Testis (tissue), 2 donors: ENCODE measurements at regions not wholly inside any gene's neighbourhood (a gene's known extent, or its start where the extent isn't known, plus 50 kb on each side); places are given as distances from the start of the nearest gene placed in this dataset.

ENCODE experiments used
- DNase-seq: peaks from one replicate; pipeline ENCODE4 v3.0.0-alpha.2; 2019
- H3K27ac ChIP-seq, 2 donors: fragments of 200-600 bp; sonication (generic); one replicate each; pipeline ENCODE4 v1.5.1; 2019
- H3K27me3 ChIP-seq: fragments of 200-600 bp; sonication (generic); one replicate; pipeline ENCODE4 v1.5.1; 2019
- H3K36me3 ChIP-seq: fragments of 200-600 bp; sonication (generic); one replicate; pipeline ENCODE4 v1.5.1; 2017; ENCODE audit warnings: low read depth; ENCODE audit errors: missing control alignments
- H3K4me1 ChIP-seq: fragments of 200-600 bp; sonication (generic); one replicate; pipeline ENCODE4 v1.5.1; 2019
- H3K4me3 ChIP-seq, 2 donors: fragments of 200-600 bp; sonication (generic); one replicate each; pipeline ENCODE4 v1.5.1; 2017 to 2019
- H3K9me3 ChIP-seq: fragments of 200-600 bp; sonication (generic); one replicate; pipeline ENCODE4 v1.5.1; 2017
- POLR2A ChIP-seq: fragments of 450-650 bp; IDR thresholded peaks from one replicate; pipeline ENCODE4 v1.6.1; 2017; ENCODE audit warnings: antibody characterized with exemption, mild to moderate bottlenecking, moderate library complexity
- WGBS, 2 donors: methylation state at CpG; one replicate each; pipeline ENCODE4 v1.1.5; 2018; 5-methylcytosine and 5-hydroxymethylcytosine counted together
- intact Hi-C: fragments of 100-400 bp; cut with DNase I; formaldehyde crosslinking; loops from one replicate; pipeline ENCODE4 v1.15.1; 2023; ENCODE audit warnings: low total_unique reads
- TF ChIP-seq, protein P1 (sequence below), 3 experiments: fragments of 450-650 bp in 2 of 3; fragments of 200-600 bp in 1 of 3; sonication (generic) in 1 of 3; IDR thresholded peaks; one replicate each; pipeline ENCODE4 v1.5.1; 2016 to 2019; ENCODE audit warnings: antibody characterized with exemption in 3 of 3, mild to moderate bottlenecking in 2 of 3, moderate library complexity in 1 of 3

DNA sequence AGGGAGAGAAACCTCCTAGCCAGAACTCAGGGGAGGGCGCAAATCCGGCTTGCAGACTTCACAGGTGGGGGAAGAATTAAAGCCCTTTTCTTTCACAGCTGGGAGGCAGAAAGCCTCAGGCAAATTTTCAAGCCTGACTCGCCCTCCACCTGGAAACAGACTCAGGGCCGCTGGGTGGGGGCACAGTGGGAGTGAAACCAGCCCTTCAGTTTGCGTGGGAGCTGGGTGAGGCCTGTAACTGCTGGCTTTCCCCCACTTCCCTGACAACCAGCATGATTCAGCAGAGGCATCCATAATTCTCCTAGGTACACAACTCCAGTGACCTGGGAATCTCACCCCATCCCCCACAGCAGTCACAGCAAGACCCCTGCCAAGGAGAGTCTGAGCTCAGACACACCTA is 206.9 kb upstream of the INTU start:
- intact Hi-C loops = no loop called here
- Histone ChIP-seq H3K4me3 (no peak overlapping the region), H3K4me1 (no peaks in the 10 kb centered on the region), H3K27ac (no peak overlapping the region), H3K36me3 (no peaks in the 10 kb centered on the region), H3K9me3 (no peaks in the 10 kb centered on the region), H3K27me3 (no peaks in the 10 kb centered on the region)
- TF ChIP-seq, protein P1, sequence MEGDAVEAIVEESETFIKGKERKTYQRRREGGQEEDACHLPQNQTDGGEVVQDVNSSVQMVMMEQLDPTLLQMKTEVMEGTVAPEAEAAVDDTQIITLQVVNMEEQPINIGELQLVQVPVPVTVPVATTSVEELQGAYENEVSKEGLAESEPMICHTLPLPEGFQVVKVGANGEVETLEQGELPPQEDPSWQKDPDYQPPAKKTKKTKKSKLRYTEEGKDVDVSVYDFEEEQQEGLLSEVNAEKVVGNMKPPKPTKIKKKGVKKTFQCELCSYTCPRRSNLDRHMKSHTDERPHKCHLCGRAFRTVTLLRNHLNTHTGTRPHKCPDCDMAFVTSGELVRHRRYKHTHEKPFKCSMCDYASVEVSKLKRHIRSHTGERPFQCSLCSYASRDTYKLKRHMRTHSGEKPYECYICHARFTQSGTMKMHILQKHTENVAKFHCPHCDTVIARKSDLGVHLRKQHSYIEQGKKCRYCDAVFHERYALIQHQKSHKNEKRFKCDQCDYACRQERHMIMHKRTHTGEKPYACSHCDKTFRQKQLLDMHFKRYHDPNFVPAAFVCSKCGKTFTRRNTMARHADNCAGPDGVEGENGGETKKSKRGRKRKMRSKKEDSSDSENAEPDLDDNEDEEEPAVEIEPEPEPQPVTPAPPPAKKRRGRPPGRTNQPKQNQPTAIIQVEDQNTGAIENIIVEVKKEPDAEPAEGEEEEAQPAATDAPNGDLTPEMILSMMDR (IDR thresholded peaks at IDR 0.05) = no peak
- no peak for TF ChIP-seq POLR2A
- WGBS, 2 donors = 82 to 84% methylated on average over 4 to 5 of the region's 5 CpGs
- no peak for DNase-seq

DNA sequence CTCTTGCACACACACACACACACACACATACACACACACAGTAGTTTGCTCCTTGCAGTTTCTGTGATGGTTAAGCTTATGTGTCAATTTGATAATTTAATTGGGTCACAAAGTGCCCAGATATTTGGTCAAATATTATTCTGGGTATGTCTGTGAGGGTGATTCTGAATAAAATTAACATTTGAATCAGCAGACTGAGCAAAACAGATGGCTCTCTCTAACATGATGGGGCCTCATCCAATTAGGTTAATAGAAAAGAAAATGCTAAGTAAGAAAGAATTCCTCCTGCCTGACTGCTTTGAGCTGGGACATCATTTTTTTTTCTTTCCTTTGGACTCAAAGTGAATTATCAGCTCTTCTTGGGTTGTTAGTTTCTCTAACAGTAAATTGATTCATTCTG is 191.2 kb upstream of the INTU start:
- no peak for DNase-seq
- H3K36me3 ChIP-seq = no peaks in the 10 kb centered on the region
- no peaks in the 10 kb centered on the region for H3K9me3 ChIP-seq
- no peaks in the 10 kb centered on the region for H3K27me3 ChIP-seq
- H3K4me1 ChIP-seq = peaks cover 5% of the 10 kb centered on the region
- TF ChIP-seq, protein P1 (IDR thresholded peaks at IDR 0.05) = no peak
- TF ChIP-seq POLR2A = no peak
- H3K27ac ChIP-seq = no peak overlapping the region
- no peak overlapping the region for H3K4me3 ChIP-seq
- intact Hi-C loops = no loop called here

DNA sequence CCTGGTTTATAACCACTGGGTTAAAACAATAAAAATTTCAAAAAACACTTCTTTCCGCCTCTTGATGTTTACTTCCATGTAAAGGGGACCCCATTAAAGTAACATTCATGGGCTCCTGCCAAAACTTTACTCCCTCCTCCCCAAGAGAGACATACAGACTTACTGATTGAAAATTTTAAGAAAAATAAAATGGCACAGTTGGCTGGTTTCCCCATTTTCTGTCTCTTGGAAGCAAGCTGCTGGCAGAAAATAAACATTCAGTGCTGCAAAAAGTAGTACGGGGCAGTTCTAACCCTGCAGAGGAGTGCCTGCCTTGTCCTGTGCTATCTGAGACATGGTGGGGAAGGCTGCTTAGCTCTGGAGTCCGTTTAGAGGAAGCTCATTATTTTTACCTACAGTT is 187.3 kb upstream of the INTU start:
- H3K4me1 ChIP-seq = peaks cover 5% of the 10 kb centered on the region
- intact Hi-C loops = no loop called here
- no peaks in the 10 kb centered on the region for H3K27me3 ChIP-seq
- no peak overlapping the region for H3K4me3 ChIP-seq
- 59 to 75% methylated on average over 3 of the region's 3 CpGs for WGBS, 2 donors
- no peak for TF ChIP-seq POLR2A
- TF ChIP-seq, protein P1 (IDR thresholded peaks at IDR 0.05) = no peak
- no peak overlapping the region for H3K27ac ChIP-seq
- no peak for DNase-seq
- H3K9me3 ChIP-seq = no peaks in the 10 kb centered on the region
- no peaks in the 10 kb centered on the region for H3K36me3 ChIP-seq

DNA sequence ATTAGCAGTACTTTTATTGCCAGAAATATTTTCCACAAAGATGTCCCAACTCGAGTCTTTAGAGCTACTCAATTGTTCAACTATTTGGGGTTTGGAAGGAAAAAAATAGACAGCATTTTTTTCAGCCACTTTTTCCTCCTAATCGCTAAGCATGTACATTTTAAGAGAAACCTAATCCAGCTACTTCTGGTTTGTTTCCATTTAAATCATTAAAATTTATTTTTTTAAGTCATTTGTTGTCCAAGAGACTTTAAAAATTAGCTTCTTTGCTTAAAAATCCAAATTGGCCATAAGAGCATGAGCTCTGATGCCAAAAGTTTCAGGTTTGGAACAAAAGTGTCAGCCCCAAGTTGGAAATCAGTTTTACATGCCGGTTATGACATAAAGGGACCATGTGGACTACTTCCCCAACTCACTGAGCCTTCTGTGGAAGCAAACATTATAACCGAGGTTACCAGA is 186.3 kb upstream of the INTU start:
- intact Hi-C loops = no loop called here
- DNase-seq = no peak

DNA sequence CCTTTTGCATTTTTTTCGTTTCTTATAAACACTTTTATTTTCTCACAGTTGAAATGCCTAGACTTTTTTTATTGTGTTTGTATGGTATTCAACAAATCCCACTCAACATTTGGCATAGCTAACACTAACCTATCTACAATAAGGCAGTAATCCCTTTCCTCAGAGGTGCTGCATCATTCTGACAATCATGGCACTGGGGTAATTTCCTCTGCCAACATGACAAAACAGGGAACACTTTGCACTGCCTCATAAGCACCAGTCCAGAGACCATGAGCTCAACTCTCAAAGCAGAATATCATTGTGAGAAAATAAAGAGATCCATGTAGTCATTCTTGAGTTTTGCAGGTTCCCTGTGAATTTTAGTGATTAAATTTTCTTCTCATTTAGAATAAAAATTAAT is 183.8 kb upstream of the INTU start:
- Histone ChIP-seq H3K27me3 (no peaks in the 10 kb centered on the region), H3K27ac (no peak overlapping the region), H3K4me1 (no peaks in the 10 kb centered on the region), H3K4me3 (no peak overlapping the region), H3K9me3 (no peaks in the 10 kb centered on the region), H3K36me3 (no peaks in the 10 kb centered on the region)
- WGBS, 2 donors = 80 to 85% methylated on average over 1 of the region's 1 CpG
- intact Hi-C loops = no loop called here
- DNase-seq = no peak
- TF ChIP-seq, protein P1 (IDR thresholded peaks at IDR 0.05) = no peak
- no peak for TF ChIP-seq POLR2A

More for the DNA sequence above, 186.3 kb upstream of the INTU start:
- Histone ChIP-seq H3K4me3 (no peak overlapping the region), H3K27me3 (no peaks in the 10 kb centered on the region), H3K27ac (no peak overlapping the region), H3K4me1 (peaks cover 5% of the 10 kb centered on the region), H3K36me3 (no peaks in the 10 kb centered on the region), H3K9me3 (no peaks in the 10 kb centered on the region)
- WGBS, 2 donors = 60 to 61% methylated on average over 4 of the region's 4 CpGs
- TF ChIP-seq, protein P1 (IDR thresholded peaks at IDR 0.05) = no peak
- TF ChIP-seq POLR2A = no peak
